Endometrial microvascular endothelial cells (primary cell): ENCODE measurements at regions not wholly inside any gene's neighbourhood (a gene's known extent, or its start where the extent isn't known, plus 50 kb on each side); places are given as distances from the start of the nearest gene placed in this dataset.

Experiments used
- in situ Hi-C: cut with HindIII; loops from 2 replicates; pipeline ENCODE4 v1.10.0; 2017; ENCODE audit warnings: low sequenced_read_pairs, low pct_unique_long_range_greater_than_20kb; ENCODE audit errors: inconsistent ontology term

DNA sequence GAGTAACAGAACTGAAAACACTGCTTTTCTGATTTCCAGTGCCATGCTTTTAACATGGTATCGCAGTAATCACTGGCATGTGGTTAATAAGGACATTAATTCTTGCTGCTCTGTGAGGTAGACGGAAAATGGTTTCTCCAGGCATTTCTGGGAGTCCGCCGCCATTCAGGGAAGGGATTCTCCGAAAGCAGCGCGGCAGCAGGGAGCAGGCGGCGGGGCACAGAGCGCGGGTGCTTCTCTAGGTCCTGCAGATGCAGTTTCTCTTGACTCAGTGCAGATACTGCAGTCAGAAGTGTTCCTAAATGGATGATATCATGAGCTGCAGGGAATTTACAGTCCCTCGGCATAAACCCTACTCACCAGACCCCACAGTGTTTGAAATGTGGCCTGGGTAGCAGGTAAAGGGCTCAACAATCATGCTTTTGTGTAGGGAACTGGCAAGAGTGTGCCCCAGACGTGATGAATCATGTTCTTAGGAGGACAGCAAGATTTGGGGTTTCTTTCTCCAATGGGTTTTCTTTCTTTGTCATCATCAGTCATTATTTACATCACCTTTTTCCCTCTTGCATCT, 338.6 kb upstream of the ARGLU1 start:
- in situ Hi-C loops, result no loop called here

DNA sequence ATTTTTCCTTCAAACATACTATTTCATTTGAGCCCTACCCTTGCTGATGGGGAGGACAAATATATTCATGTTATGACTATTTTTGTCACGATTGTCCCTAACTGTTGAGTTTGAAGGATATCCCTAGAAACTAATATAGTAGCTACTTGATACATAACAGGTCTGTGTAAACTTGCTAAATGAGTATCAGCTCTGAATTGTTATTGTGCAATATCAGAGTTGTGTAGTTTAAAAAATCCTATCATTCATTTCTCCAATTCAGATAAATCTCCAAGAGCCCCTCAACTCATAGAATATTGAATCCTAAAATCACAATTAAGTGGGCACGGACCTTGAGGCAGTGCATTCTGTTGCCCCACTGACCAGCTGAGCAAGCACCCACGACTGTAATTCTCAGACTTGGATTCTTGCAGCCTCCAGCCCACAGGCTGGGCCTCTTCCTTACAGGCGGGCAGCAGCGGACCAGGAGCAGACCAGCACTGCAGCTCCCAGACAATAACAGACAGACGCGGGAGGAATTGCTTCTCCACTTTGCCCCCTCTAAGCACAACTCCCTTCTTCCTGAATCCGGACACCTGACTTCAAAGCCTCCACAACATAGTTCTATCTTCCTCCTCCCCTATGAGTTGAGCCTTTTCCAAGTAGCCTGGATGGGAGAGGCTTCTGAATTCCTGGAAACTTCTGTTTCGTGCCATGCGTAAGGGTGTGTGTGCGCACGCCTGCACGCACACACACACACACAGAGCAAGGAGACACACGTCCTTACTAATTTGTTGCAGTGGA, 337.6 kb upstream of the ARGLU1 start:
- in situ Hi-C loops, result no loop called here

DNA sequence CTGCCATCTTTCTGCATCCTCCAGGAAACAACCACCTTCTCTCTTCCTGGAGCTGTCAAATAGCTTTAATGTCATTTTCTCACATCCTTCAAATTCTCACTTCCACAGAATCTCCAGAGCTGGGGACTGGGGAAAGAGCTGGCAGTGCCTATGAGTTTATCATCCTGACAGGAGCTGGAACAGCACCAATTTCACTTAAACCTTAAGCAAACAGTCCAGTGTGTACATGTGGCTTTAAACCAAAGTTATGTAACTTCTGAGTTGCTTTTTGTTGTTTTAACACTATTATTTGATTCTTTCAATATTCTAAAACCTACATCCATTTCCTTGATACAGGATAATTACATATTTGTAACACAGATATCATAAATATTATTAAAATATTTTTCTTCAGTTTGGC, 331.5 kb upstream of the ARGLU1 start:
- in situ Hi-C loops, result no loop called here

DNA sequence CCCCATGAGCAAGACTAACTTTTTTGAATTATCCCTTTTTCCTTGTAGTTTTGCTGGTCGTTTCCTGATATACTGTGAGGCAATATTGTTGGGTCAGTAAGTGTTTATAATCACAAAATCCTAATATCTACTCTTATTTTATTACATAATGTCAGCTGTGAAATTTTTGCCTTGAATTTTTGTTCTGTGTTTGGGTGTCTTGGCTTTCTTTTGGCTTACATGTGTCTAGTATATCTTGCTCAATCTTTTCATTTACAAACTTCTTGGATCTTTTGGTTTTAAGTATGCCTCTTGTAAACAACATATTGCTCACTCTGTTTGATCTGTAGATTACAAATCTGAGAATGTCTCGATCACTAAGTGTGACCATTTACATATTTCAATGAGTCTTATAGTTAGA, 330.3 kb upstream of the ARGLU1 start:
- in situ Hi-C loops, result no loop called here

DNA sequence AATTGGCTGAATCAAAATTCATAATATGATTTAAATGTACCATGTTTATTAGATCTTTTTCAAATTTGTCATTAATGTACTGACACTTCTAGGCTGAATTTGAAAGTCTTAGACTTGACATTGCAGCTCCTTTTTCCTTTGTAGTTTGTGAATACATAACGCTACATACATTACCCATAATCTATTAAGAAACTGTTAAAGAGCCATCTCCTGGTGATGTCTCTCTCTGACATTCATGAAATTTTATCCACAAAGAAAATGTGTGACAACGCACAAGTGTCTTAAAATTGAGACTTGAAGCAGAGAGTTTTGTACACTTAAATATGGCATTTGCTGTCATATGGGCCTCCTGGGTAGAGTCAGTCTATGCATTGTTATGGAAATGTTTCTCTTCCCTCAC, 320.2 kb upstream of the ARGLU1 start:
- in situ Hi-C loops, result no loop called here

DNA sequence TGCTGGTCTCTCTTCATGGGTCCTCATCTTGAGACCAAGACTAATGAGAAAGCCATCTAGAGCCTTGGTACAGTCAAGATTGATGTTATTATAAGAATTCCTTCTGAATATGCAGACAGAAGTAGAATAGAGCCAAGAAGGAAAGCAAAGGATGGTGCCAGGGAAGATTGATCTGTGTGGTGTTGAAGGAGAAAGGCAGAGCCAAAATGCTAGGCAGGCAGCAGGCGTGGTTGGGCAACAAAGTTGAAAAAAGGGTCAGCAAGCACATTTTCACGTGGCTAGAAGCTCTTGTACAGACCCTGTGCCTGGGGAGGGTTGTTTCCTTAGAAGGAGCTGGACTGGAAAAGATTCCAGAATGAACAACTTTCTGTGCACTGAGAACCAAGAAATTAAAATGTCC, 319.7 kb upstream of the ARGLU1 start:
- in situ Hi-C loops, result no loop called here

DNA sequence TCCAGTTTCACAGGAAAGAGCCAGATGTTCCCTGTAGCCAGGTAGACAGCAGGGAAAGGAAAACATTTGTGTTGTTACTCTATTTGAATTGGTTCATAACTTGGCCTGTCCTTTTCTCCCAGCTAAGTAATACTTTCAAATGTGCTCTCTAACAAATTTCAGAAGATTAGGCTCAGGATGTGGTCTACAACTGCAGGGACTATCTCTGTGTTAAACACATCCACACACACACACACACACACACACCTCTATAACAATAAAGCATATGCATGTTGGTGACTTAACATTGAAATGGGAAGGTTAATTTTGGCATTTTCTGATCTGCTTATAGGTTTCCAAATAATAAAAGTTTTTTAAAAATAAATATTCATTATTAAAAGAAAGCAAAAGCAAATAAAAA, 316.0 kb upstream of the ARGLU1 start:
- in situ Hi-C loops, result no loop called here

DNA sequence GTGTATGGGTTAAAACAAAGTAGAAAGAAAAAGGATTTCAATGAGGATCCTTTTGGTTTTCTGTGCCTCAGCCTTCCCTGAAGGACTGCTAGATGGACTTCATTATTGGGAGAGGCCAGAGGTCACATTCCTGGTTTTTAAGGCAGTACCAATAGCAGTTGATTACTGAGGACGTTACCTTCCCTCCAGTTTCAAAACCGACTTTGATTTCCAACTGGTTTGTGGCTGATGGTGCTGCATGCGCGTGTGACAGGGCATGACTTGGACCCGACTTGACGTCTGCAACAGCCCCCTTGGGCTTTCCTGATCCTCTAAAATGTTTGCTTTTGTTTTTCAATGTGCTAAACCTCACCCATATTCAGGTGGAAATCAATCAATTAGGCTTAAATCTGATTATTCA, 314.3 kb upstream of the ARGLU1 start:
- in situ Hi-C loops, result no loop called here

DNA sequence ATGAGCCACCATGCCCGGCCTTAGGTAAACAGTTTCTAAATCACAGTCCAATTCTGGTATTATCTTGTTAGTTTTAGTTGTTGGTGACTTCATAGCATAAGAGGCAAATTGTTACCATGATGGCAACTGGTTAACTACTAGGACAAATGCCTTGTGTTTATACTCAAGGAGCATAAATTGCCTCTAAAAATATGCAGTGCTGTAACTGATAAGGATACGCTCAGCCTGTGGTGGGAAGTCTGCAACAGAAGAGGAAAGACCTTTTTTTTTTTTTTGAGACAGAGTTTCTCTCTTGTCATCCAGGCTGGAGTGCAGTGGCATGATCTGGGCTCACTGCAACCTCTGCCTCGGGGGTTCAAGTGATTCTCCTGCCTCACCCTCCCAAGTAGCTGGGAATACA, 311.9 kb upstream of the ARGLU1 start:
- in situ Hi-C loops, result no loop called here

DNA sequence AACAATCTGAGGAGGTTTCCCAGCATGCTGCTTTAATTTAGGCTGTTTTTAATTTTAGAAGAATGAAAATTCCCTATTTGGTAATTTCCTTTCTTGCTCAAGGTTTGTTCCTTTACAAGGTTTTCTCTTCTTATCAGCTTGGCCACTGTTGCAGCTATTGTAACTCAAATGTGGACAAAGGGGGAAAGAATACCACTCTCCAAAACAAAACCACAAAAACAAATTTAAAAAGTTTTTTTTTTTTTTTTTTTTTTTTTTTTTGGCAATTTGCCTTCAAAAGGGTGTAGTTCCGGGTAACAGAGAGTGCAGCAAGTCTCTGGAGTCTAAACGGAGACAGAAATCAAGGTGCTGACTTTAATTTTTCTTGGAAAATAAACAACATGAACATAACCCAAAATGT, 306.4 kb upstream of the ARGLU1 start:
- in situ Hi-C loops, result no loop called here

DNA sequence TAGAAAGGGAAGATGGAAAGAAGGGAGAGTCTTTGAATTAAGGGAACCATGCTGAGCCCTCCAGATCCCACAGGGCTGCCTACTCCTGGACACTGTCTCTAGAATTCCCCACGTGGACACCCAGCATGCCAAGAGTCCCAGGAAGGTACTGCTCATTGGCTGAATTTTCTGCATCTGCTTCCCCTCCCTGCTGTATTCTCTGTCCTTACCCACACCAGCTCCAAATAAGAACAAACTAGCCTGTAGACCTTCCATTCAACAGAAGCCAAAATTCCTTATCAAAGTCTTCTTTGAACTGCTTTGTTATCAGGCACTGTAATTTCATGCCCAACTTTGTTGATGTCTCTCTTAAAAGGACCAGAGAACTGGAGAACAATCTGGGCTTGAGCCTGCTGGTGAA, 305.9 kb upstream of the ARGLU1 start:
- in situ Hi-C loops, result no loop called here

DNA sequence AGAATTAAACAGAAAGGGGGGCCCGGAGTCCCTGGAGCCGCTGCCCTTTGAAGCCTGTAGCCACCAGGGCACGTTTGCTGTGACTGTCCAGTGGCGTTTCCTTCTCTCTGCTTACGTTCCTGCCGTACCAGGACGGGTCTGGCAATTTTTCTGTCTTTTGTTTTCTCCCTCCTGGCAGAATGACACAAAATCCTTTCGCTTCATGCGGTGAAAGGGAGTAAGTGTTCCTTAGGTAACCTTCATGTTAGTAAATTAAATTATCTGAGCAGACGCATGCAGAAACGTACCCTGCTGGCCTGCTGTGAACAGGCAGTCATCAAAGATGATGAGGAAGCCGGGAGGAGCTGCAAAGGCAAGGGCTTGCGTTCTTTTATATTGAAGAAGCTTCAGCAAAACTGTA, 299.3 kb upstream of the ARGLU1 start:
- in situ Hi-C loops, result no loop called here

DNA sequence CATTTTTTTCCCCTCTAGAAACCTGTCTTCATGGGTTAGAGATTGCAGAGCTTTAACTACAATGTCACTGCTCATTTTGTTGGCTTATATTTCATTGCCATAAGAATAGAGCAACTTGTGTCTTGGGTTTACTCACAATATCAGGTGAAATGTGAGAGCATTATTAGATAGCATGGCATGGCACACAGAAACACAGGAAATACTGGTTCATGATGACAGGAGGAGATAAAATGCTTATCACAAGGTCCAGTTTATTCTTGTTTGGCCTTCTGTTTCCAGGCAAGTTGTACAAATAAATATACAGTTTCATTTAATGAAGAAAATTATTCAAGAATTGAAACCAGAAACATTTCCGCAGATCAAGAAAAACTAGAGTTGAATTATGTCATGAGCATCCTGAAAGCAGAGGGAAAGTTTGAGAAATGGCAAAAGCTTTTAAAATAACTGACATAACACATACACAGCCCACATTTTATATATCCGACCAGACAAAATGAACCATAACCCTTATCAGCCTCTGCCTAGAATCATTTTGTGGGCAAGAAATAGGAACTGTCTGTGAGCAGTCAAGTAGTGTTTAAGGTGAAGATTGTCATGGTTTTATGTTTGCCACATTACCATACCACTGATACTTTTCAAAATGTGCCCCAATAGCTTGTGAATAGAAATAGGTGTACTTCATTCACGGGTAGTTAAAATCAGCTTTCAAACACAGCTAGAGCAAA, 297.9 kb upstream of the ARGLU1 start:
- in situ Hi-C loops, result no loop called here

DNA sequence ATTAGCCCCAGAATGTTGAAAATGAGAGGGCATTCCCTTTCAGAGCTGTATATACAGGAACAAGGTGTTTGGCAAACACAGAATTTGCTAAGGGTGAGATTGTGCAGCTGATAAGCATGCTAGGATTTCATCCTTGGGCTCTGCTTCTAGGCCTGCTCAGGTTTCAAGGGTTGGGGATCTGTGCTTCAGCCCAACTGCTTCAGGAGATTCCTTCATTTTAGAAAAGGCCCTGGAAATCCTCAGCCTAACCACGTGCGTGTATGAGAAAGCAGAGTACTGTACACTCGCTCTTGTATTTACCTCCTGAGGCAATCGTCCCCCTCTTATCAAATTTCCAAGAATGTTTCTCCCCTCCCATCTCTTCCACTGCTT, 291.6 kb upstream of the ARGLU1 start:
- in situ Hi-C loops, result no loop called here

DNA sequence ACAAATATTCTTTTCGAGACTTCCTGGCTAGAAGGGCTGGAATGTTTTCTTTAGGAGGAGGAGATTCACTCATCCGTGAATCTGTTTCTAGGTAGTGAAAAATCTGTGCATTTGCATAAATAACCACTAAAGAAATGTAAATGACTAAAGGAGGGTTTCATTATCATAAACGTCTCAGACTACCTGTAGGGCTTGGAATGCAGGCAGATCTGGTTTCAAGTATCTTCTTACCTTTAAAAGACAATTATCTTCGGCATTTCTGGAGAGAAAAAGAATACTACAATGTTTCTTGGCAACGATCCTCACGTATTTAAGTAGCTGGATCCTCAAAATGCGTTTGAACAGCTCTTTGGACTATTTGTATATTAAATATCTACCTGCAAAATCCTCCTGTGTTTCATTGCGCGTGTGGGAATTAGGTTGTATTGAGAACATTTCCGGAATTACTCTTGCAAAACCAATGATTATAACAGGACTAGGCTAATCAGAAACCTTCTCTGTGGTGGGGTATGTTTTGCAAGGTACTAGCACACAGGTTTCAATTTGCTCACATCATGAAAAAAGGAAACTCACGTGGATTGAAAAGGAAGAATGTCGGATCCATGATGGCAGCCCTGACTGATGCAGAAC, 291.1 kb upstream of the ARGLU1 start:
- in situ Hi-C loops, result no loop called here

DNA sequence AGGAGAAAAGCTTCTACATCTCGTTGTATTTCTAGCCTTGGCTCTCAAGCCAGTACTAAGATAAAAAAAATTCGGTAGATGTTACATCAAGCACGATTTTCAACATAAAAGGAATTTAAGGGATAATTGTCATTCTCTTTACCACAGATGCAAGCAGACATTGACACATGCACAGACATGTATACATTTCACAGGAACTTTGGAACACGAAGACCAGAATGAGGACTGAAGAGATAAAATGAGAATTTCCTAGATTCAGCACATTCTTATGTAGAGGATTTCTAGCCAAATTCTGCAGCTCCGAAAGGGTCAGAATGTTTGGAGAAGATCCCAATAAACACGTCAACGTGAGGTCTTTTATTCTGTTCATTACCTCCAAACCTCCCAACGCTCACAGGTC, 284.5 kb upstream of the ARGLU1 start:
- in situ Hi-C loops, result no loop called here

DNA sequence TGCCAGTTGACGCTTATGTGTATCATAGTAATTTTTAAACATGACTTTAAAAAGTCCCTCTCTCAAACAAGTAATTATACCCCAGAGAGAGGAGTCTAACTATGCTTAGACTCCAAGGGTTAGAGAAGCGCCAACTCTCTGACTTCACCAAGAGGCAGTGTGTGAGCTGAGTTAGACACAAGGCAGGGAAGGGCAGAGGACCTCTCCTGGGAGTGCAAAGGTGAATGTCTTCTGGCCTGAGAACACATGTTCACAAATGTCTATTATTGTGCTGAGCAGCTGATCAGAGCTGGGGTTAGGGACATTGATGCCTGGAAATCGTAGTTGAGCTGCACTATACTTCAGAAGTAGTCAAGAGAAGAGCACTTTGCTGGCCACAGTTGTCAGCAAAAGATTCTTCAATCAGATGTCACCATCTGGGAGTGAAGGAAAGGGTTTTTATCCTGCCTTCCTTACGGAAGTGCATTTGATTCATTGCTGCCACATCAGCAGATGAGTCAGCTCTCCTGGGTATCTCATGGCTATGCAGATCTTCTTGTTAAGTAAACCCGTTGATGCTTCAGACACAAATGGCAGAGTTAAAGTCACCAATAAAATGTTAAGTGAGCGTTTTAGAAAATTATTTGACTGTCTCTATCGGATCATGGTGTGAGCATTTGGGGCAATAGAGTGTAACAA, 283.2 kb upstream of the ARGLU1 start:
- in situ Hi-C loops, result no loop called here

DNA sequence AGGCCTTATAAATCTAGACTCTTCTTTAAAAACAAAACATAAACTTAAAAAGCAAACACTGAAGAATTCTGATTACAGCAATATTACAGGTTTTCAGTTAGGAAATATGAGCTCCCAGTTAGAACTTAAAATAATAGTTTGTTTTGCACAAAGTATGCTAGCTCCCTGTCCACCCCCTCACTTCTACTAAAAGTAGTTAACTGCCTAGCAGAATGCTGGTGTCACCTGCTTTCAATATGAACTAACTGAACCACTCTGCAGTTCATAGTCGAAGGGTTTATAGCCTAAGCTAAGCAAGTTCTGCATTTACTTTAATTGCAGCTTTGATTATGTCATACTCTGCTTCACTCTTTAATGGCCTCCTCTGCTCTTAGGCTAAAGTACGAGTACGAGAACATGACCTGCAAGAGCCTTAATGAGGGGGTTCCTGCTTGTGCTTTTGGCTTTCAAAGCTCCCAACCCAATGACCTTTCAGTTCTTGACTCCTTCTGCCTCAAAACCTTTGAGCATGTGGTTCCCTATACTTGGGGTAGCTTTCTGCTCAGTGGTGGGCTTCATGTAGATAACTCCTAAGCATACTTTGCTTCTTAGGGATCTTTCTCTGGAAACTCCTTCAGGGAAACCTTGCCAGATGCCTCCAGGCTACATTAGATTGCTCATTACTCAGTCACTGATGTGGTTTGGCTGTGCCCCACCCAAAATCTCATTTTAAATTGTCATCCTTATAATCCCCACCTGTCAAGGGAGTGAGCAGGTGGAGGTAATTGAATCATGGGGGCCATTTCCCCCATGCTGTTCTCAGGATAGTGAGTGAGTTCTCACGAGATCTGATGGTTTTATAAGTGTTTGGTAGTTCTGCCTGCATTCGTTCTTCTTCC, 278.9 kb upstream of the ARGLU1 start:
- in situ Hi-C loops, result no loop called here
